GM12878 (cell line): ENCODE measurements at regions not wholly inside any gene's neighbourhood (a gene's known extent, or its start where the extent isn't known, plus 50 kb on each side); places are given as distances from the start of the nearest gene placed in this dataset.

Source experiments
- ATAC-seq: fragments of 200-7000 bp; cut with Tn5 transposase; 3 replicates; pipeline ENCODE4 v1.9.1; 2020; ENCODE audit warnings: mild to moderate bottlenecking, moderate library complexity
- BruUV-seq: library from RNA; stranded (reverse); fragments of 400-500 nt; replicated peaks from 2 replicates; lab custom pipeline; 2021; lab: Mats Ljungman, UMichigan
- CTCF ChIA-PET: fragments of 300-600 bp; sonication (Branson Sonifier 250); formaldehyde crosslinking; extraction: SDS; loops from one replicate; lab custom pipeline; 2021; ENCODE audit warnings: inconsistent platforms; lab: Yijun Ruan, JAX
- POLR2A ChIA-PET: fragments of 350-600 bp; formaldehyde crosslinking; extraction: SDS; loops from one replicate; lab custom pipeline; 2021; ENCODE audit warnings: inconsistent platforms; lab: Charles Lee
- RAD21 ChIA-PET: fragments of 300-600 bp; sonication (Branson Sonifier 250); formaldehyde crosslinking; loops from one replicate; lab custom pipeline; 2023; ENCODE audit warnings: antibody characterized with exemption; ENCODE audit not compliant: unreplicated experiment; lab: Charles Lee
- SMC1A ChIA-PET: fragments of 300-600 bp; sonication (Branson Sonifier 250); formaldehyde crosslinking; loops from one replicate; lab custom pipeline; 2023; ENCODE audit not compliant: unreplicated experiment, uncharacterized antibody; lab: Charles Lee
- DNase-seq: peaks from one replicate; pipeline ENCODE4 v3.0.0-alpha.2; 2011; ENCODE audit warnings: low read depth, low spot score
- FAIRE-seq: peaks from 3 replicates; lab custom pipeline; 2011; peaks lifted over from hg19 to GRCh38; lab: Jason Lieb, UNC
- H2AFZ ChIP-seq: 2 replicates; pipeline ENCODE4 v1.6.0; 2011; ENCODE audit warnings: low read depth, low read length, control low read depth; ENCODE audit not compliant: control insufficient read depth
- H3K27ac ChIP-seq: 2 replicates; pipeline ENCODE4 v1.5.1; 2011; ENCODE audit warnings: control low read depth; ENCODE audit not compliant: control insufficient read depth, insufficient read depth
- H3K27me3 ChIP-seq, 2 experiments: replicated peaks in 1 of 2; 2 replicates each; pipeline versions ENCODE4 v1.6.0 to v1.6.1; 2011; ENCODE audit warnings: low read length in 1 of 2; ENCODE audit not compliant: control insufficient read depth in 2 of 2, insufficient read depth in 2 of 2
- H3K36me3 ChIP-seq, 2 experiments: 2 replicates each; pipeline ENCODE4 v1.5.1; 2011; ENCODE audit warnings: low read length in 1 of 2; ENCODE audit not compliant: control insufficient read depth in 2 of 2, insufficient read depth in 2 of 2
- H3K4me1 ChIP-seq: 2 replicates; pipeline ENCODE4 v1.6.1; 2011; ENCODE audit warnings: mild to moderate bottlenecking, low read length, moderate library complexity, mixed read lengths; ENCODE audit not compliant: control insufficient read depth, insufficient read depth
- H3K4me2 ChIP-seq: 2 replicates; pipeline ENCODE4 v1.6.0; 2011; ENCODE audit warnings: control low read depth; ENCODE audit not compliant: control insufficient read depth, insufficient read depth
- H3K4me3 ChIP-seq: fragments of 200-600 bp; sonication (generic); 2 replicates; pipeline ENCODE4 v1.5.1; 2016
- H3K79me2 ChIP-seq: 2 replicates; pipeline ENCODE4 v1.6.0; 2011; ENCODE audit warnings: low read length; ENCODE audit not compliant: control insufficient read depth, insufficient read depth
- H3K9ac ChIP-seq: 2 replicates; pipeline ENCODE4 v1.8.0; 2011; ENCODE audit warnings: low read length, control low read depth, mixed read lengths; ENCODE audit not compliant: control insufficient read depth, insufficient read depth
- H3K9me3 ChIP-seq: replicated peaks from 3 replicates; pipeline ENCODE4 v1.5.1; 2011; ENCODE audit warnings: mild to moderate bottlenecking, low read length; ENCODE audit not compliant: control insufficient read depth, insufficient read depth
- H4K20me1 ChIP-seq: 2 replicates; pipeline ENCODE4 v1.6.0; 2011; ENCODE audit not compliant: control insufficient read depth, insufficient read depth
- BCL11A ChIP-seq: IDR thresholded peaks from 2 replicates; pipeline ENCODE4 v1.6.1; 2011; ENCODE audit warnings: low read depth, low read length
- CREB1 ChIP-seq: IDR thresholded peaks from 2 replicates; pipeline ENCODE4 v1.6.1; 2012; ENCODE audit warnings: low read depth, mild to moderate bottlenecking, inconsistent platforms
- EGR1 ChIP-seq, 2 experiments: IDR thresholded peaks; 1 replicate in 1 of 2; 2 replicates in 1 of 2; pipeline ENCODE4 v1.6.1; 2011 to 2012; ENCODE audit warnings: low read depth in 2 of 2, low read length in 2 of 2, borderline replicate concordance in 1 of 2, mild to moderate bottlenecking in 1 of 2, moderate library complexity in 1 of 2
- FOS ChIP-seq: IDR thresholded peaks from 3 replicates; pipeline ENCODE4 v1.6.1; 2011; ENCODE audit warnings: borderline replicate concordance; ENCODE audit not compliant: insufficient read length; ENCODE audit errors: extremely low read depth
- GATAD2B ChIP-seq: fragments of 450-650 bp; conservative IDR thresholded peaks from 2 replicates; pipeline ENCODE4 v1.6.1; 2017; ENCODE audit warnings: low read depth, mild to moderate bottlenecking, moderate library complexity
- NFXL1 ChIP-seq: fragments of 450-650 bp; IDR thresholded peaks from 2 replicates; pipeline ENCODE4 v1.6.1; 2017; ENCODE audit warnings: antibody characterized with exemption, mild to moderate bottlenecking, borderline replicate concordance
- NFYB ChIP-seq: IDR thresholded peaks from 2 replicates; pipeline ENCODE4 v1.6.1; 2011; ENCODE audit warnings: low read depth, mild to moderate bottlenecking, low read length, improper control_type of control experiment, moderate library complexity; ENCODE audit not compliant: insufficient read depth
- POLR2A ChIP-seq: IDR thresholded peaks from 2 replicates; pipeline ENCODE4 v1.6.1; 2011; ENCODE audit warnings: low read depth, mild to moderate bottlenecking, low read length
- SIN3A ChIP-seq: IDR thresholded peaks from 2 replicates; pipeline ENCODE4 v1.6.1; 2012; ENCODE audit warnings: low read depth, low read length, improper control_type of control experiment
- SP1 ChIP-seq: IDR thresholded peaks from one replicate; pipeline ENCODE4 v1.6.1; 2011; ENCODE audit warnings: low read depth, low read length
- SREBF1 ChIP-seq: IDR thresholded peaks from 2 replicates; pipeline ENCODE4 v1.6.1; 2012; ENCODE audit warnings: mild to moderate bottlenecking, low read length
- WRNIP1 ChIP-seq: IDR thresholded peaks from 2 replicates; pipeline ENCODE4 v1.6.1; 2011; ENCODE audit warnings: low read depth, low read length, improper control_type of control experiment, borderline replicate concordance
- WGBS: methylation state at CpG from one replicate; pipeline ENCODE4 v1.1.6; 2016; ENCODE audit warnings: low lambda C conversion rate; ENCODE audit not compliant: insufficient replicate concordance, insufficient coverage; ENCODE audit errors: missing lambda C conversion rate; 5-methylcytosine and 5-hydroxymethylcytosine counted together
- in situ Hi-C: fragments of 300-500 bp; cut with MboI; formaldehyde crosslinking; loops from 9 replicates; pipeline ENCODE4 v1.14.3; 2018; ENCODE audit warnings: mixed read lengths
- intact Hi-C: fragments of 100-400 bp; cut with micrococcal nuclease; formaldehyde crosslinking; loops from one replicate; pipeline ENCODE4 v1.14.2; 2022; ENCODE audit not compliant: unreplicated experiment
- TF ChIP-seq, protein P1 (sequence below): fragments of 450-650 bp; formaldehyde crosslinking; IDR thresholded peaks from 2 replicates; pipeline ENCODE4 v1.5.0; 2022; ENCODE audit warnings: mild to moderate bottlenecking, missing genetic modification characterization
- TF ChIP-seq, protein P2 (sequence below): fragments of 450-650 bp; IDR thresholded peaks from 2 replicates; pipeline ENCODE4 v1.6.1; 2017; ENCODE audit warnings: mild to moderate bottlenecking
- TF ChIP-seq, protein P3 (sequence below): fragments of 450-650 bp; conservative IDR thresholded peaks from 2 replicates; pipeline ENCODE4 v1.6.1; 2017; ENCODE audit warnings: mild to moderate bottlenecking, moderate library complexity

DNA sequence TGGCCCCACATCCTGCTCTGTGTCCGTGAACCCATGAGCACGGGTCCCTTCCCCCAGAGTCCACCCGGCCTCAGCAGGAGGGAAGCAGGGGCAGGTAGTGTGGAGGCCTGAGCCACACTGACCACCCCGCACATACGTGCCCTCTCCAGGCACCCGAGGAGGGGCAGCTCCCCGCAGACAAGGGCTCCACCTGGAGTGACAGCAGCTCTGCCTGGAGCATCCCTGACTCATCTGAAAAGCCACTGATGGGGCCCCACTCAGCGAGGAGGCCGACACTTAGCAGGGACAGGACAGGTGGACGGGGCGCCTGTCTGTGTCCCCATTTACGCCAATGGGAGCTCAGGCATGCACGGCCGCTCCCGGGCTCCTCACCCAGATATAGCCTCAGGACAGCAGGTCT lies 237.6 kb upstream of the SFSWAP start:
- no peak for ATAC-seq
- no peak for FAIRE-seq

More for the DNA sequence above, 237.6 kb upstream of the SFSWAP start:
- WGBS, result 53% methylated on average over 15 of the region's 15 CpGs
- BruUV-seq, result no TSS peak
- H3K4me2 ChIP-seq, result no peak overlapping the region
- ChIA-PET RAD21 (no interaction called here), POLR2A (no interaction called here), CTCF (no interaction called here), SMC1A (no interaction called here)
- no peak for DNase-seq
- no peak overlapping the region for H3K27ac ChIP-seq
- intact Hi-C loops (no loop called here), in situ Hi-C loops (no loop called here)
- no peaks in the 10 kb centered on the region for H4K20me1 ChIP-seq
- H3K4me3 ChIP-seq, result no peak overlapping the region
- H3K9ac ChIP-seq, result no peak overlapping the region
- no peak for TF ChIP-seq FOS
- no peak for TF ChIP-seq POLR2A
- TF ChIP-seq, protein P1, sequence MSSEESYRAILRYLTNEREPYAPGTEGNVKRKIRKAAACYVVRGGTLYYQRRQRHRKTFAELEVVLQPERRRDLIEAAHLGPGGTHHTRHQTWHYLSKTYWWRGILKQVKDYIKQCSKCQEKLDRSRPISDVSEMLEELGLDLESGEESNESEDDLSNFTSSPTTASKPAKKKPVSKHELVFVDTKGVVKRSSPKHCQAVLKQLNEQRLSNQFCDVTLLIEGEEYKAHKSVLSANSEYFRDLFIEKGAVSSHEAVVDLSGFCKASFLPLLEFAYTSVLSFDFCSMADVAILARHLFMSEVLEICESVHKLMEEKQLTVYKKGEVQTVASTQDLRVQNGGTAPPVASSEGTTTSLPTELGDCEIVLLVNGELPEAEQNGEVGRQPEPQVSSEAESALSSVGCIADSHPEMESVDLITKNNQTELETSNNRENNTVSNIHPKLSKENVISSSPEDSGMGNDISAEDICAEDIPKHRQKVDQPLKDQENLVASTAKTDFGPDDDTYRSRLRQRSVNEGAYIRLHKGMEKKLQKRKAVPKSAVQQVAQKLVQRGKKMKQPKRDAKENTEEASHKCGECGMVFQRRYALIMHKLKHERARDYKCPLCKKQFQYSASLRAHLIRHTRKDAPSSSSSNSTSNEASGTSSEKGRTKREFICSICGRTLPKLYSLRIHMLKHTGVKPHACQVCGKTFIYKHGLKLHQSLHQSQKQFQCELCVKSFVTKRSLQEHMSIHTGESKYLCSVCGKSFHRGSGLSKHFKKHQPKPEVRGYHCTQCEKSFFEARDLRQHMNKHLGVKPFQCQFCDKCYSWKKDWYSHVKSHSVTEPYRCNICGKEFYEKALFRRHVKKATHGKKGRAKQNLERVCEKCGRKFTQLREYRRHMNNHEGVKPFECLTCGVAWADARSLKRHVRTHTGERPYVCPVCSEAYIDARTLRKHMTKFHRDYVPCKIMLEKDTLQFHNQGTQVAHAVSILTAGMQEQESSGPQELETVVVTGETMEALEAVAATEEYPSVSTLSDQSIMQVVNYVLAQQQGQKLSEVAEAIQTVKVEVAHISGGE (CRISPR knock-in tag), result no peak
- no peak for TF ChIP-seq EGR1 (IDR thresholded peaks at IDR 0.05; ENCODE audit: borderline replicate concordance in 1 of 2, low read depth in 2 of 2, low read length in 2 of 2)
- TF ChIP-seq WRNIP1, result no peak
- TF ChIP-seq NFYB, result no peak
- TF ChIP-seq CREB1, result no peak
- no peak for TF ChIP-seq NFXL1
- TF ChIP-seq BCL11A, result no peak
- TF ChIP-seq SIN3A, result no peak
- TF ChIP-seq SREBF1, result no peak
- TF ChIP-seq, protein P2, sequence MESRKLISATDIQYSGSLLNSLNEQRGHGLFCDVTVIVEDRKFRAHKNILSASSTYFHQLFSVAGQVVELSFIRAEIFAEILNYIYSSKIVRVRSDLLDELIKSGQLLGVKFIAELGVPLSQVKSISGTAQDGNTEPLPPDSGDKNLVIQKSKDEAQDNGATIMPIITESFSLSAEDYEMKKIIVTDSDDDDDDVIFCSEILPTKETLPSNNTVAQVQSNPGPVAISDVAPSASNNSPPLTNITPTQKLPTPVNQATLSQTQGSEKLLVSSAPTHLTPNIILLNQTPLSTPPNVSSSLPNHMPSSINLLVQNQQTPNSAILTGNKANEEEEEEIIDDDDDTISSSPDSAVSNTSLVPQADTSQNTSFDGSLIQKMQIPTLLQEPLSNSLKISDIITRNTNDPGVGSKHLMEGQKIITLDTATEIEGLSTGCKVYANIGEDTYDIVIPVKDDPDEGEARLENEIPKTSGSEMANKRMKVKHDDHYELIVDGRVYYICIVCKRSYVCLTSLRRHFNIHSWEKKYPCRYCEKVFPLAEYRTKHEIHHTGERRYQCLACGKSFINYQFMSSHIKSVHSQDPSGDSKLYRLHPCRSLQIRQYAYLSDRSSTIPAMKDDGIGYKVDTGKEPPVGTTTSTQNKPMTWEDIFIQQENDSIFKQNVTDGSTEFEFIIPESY, result no peak
- TF ChIP-seq, protein P3, sequence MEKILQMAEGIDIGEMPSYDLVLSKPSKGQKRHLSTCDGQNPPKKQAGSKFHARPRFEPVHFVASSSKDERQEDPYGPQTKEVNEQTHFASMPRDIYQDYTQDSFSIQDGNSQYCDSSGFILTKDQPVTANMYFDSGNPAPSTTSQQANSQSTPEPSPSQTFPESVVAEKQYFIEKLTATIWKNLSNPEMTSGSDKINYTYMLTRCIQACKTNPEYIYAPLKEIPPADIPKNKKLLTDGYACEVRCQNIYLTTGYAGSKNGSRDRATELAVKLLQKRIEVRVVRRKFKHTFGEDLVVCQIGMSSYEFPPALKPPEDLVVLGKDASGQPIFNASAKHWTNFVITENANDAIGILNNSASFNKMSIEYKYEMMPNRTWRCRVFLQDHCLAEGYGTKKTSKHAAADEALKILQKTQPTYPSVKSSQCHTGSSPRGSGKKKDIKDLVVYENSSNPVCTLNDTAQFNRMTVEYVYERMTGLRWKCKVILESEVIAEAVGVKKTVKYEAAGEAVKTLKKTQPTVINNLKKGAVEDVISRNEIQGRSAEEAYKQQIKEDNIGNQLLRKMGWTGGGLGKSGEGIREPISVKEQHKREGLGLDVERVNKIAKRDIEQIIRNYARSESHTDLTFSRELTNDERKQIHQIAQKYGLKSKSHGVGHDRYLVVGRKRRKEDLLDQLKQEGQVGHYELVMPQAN, result no peak
- no peak for TF ChIP-seq SP1
- TF ChIP-seq GATAD2B, result no peak
- no peaks in the 10 kb centered on the region for H3K79me2 ChIP-seq
- H3K4me1 ChIP-seq, result no peaks in the 10 kb centered on the region
- no peaks in the 10 kb centered on the region for H3K27me3 ChIP-seq
- H3K36me3 ChIP-seq, result no peaks in the 10 kb centered on the region
- H2AFZ ChIP-seq, result no peak overlapping the region
- no peaks in the 10 kb centered on the region for H3K9me3 ChIP-seq
